ENCODE measurements at regions not wholly inside any gene's neighbourhood (a gene's known extent, or its start where the extent isn't known, plus 50 kb on each side); places are given as distances from the start of the nearest gene placed in this dataset.

DNA sequence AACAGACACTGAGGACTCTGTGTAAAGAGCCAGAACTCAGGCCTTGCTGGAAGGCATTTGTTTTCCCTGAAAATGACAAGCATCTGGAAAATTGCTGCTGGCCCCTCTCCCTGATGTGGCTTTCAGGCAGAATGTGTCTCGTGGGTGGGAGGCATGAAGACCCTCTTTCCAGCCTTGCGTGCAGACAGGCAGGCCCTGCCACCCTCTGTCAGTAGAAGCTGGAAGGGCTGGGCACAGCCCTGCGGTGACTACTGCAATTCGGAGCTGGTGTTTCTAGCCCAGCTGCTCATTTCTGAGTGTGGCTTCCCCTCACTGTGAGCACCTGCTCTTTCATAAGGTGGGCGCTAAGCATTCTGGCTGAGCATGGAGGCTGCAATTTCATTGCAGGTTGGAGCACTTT is 349.9 kb downstream of the PTPRU start:
- DNase-seq (ENCODE audit: insufficient read length, low spot score) (no peak), FAIRE-seq (no peak)
- TF ChIP-seq POU2F2 (IDR thresholded peaks at IDR 0.05; ENCODE audit: low read depth, low read length) (no peak), TAF1 (IDR thresholded peaks at IDR 0.05; ENCODE audit: low read depth, low read length) (no peak), POLR2A (IDR thresholded peaks at IDR 0.05; ENCODE audit: low read depth, low read length) (no peak), SPI1 (IDR thresholded peaks at IDR 0.05; ENCODE audit: low read depth, low read length) (no peak), POLR2AphosphoS5 (IDR thresholded peaks at IDR 0.05; ENCODE audit: low read depth, low read length) (no peak), PAX5 (IDR thresholded peaks at IDR 0.05; ENCODE audit: insufficient read depth, low read length, severe bottlenecking) (no peak)

DNA sequence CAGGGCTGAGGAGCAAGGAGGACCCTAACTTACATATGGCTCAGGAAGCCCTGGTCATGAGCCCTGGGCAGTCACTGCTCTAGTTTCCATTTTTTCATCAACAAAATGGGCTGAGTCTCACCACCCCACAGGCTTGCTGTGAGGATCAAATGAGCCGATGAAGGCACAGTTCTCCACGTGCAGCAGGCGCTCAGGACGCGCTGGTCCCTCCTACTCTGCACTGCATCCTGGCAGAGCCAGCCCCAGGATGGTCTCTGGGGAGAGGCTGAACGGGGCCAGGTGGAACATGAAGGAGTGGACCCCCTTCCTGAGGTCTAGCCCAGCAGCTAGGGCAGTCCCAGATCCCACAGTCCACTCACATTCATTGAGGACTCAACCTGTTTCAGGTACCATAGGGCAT is 349.3 kb downstream of the PTPRU start:
- no peak for TF ChIP-seq SPI1 (IDR thresholded peaks at IDR 0.05; ENCODE audit: low read depth, low read length)
- TF ChIP-seq PAX5 (IDR thresholded peaks at IDR 0.05; ENCODE audit: insufficient read depth, low read length, severe bottlenecking), result no peak
- TF ChIP-seq POU2F2 (IDR thresholded peaks at IDR 0.05; ENCODE audit: low read depth, low read length), result no peak
- no peak for TF ChIP-seq POLR2A (IDR thresholded peaks at IDR 0.05; ENCODE audit: low read depth, low read length)
- TF ChIP-seq TAF1 (IDR thresholded peaks at IDR 0.05; ENCODE audit: low read depth, low read length), result no peak
- no peak for TF ChIP-seq POLR2AphosphoS5 (IDR thresholded peaks at IDR 0.05; ENCODE audit: low read depth, low read length)
- DNase-seq (ENCODE audit: insufficient read length, low spot score) (no peak), FAIRE-seq (no peak)

DNA sequence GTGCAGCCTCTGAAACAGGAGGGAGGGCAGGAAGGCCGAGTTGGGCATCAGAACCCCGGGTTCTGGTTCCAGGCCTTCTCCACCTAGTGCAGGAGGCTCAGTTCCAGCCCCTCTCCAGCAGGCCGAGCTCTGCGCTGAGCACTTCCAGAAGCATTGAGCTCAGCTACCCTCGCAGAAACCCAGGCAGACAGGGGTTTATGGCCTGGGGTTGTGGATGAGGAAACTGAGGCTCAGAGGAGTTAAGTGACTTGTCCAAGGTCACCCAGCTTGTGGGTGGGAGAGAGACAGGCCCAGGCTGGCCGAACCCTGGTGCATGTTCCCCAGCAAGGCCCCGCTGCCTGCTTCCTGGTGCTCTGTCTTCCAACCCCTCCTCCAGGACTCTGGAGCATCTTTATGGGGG is 348.9 kb downstream of the PTPRU start:
- TF ChIP-seq PAX5 (IDR thresholded peaks at IDR 0.05; ENCODE audit: insufficient read depth, low read length, severe bottlenecking) (no peak), POU2F2 (IDR thresholded peaks at IDR 0.05; ENCODE audit: low read depth, low read length) (no peak), POLR2AphosphoS5 (IDR thresholded peaks at IDR 0.05; ENCODE audit: low read depth, low read length) (no peak), SPI1 (IDR thresholded peaks at IDR 0.05; ENCODE audit: low read depth, low read length) (no peak), TAF1 (IDR thresholded peaks at IDR 0.05; ENCODE audit: low read depth, low read length) (no peak), POLR2A (IDR thresholded peaks at IDR 0.05; ENCODE audit: low read depth, low read length) (no peak)
- DNase-seq (ENCODE audit: insufficient read length, low spot score), result no peak
- FAIRE-seq, result no peak

DNA sequence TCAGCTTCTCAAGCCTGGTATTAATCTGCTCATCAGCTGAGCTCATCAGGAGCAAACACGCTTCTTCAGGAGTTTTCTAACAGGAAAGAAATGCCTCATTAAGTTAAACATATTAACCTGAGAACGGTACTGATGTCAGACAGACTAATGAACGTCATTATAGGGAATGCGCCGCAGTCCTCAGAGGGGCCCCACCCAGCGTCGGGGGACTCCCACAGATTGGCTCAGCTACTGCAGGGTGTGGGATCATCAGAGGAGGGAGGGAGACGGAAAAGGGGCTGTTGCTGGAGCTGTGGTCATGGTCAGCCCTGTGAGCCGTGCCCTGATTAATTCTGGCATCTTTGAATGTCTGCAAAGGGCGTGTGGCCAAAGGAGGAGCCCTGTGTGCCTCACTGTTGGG is 348.5 kb downstream of the PTPRU start:
- DNase-seq (ENCODE audit: insufficient read length, low spot score), result no peak
- TF ChIP-seq POU2F2 (IDR thresholded peaks at IDR 0.05; ENCODE audit: low read depth, low read length), result no peak
- no peak for TF ChIP-seq POLR2AphosphoS5 (IDR thresholded peaks at IDR 0.05; ENCODE audit: low read depth, low read length)
- FAIRE-seq, result no peak

DNA sequence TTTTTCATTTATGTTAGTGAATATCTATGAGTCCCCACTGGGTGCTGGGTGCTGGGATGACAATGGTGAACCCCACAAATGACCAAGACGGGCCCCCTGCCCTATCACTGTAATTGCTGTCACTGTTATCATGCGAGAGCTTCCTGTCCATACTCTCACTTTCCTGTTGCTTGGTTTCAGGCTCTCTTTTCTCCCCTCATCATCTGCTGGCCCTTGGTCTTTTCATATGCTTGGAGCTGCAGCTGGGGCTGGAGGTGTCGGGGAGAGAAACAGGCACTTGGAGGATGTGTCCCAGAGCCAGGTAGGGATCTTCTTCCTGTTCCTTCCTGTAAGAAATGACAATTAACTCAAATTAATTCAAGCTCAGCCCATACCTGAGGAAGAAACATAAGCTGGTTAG is 348.0 kb downstream of the PTPRU start:
- TF ChIP-seq TAF1 (IDR thresholded peaks at IDR 0.05; ENCODE audit: low read depth, low read length) (no peak), POLR2AphosphoS5 (IDR thresholded peaks at IDR 0.05; ENCODE audit: low read depth, low read length) (no peak), PAX5 (IDR thresholded peaks at IDR 0.05; ENCODE audit: insufficient read depth, low read length, severe bottlenecking) (no peak), SPI1 (IDR thresholded peaks at IDR 0.05; ENCODE audit: low read depth, low read length) (no peak), POLR2A (IDR thresholded peaks at IDR 0.05; ENCODE audit: low read depth, low read length) (no peak), POU2F2 (IDR thresholded peaks at IDR 0.05; ENCODE audit: low read depth, low read length) (no peak)
- DNase-seq (ENCODE audit: insufficient read length, low spot score) (no peak), FAIRE-seq (no peak)

DNA sequence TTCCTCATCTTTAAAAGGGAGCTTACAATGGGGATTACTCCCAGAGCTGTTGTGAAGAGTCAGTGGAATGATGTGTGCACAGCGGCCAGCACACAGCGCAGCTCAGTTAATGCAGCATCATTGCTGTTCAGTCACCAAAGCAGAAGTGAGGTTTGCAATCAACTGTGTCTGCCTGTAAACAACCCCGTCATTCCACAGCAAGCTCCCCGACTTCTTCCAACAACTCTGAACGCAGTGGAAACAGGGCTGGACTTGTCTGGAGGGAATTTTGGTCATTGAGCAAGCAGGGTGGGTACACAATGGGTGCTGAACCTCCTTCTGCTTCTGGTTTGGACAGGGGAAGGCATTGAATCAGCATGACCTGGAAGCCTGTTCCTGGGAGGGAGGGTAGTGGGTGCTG is 347.4 kb downstream of the PTPRU start:
- FAIRE-seq, result no peak
- no peak for TF ChIP-seq POLR2AphosphoS5 (IDR thresholded peaks at IDR 0.05; ENCODE audit: low read depth, low read length)
- no peak for TF ChIP-seq POU2F2 (IDR thresholded peaks at IDR 0.05; ENCODE audit: low read depth, low read length)
- no peak for TF ChIP-seq SPI1 (IDR thresholded peaks at IDR 0.05; ENCODE audit: low read depth, low read length)
- no peak for TF ChIP-seq POLR2A (IDR thresholded peaks at IDR 0.05; ENCODE audit: low read depth, low read length)
- no peak for TF ChIP-seq TAF1 (IDR thresholded peaks at IDR 0.05; ENCODE audit: low read depth, low read length)
- TF ChIP-seq PAX5 (IDR thresholded peaks at IDR 0.05; ENCODE audit: insufficient read depth, low read length, severe bottlenecking), result no peak
- DNase-seq (ENCODE audit: insufficient read length, low spot score), result no peak

DNA sequence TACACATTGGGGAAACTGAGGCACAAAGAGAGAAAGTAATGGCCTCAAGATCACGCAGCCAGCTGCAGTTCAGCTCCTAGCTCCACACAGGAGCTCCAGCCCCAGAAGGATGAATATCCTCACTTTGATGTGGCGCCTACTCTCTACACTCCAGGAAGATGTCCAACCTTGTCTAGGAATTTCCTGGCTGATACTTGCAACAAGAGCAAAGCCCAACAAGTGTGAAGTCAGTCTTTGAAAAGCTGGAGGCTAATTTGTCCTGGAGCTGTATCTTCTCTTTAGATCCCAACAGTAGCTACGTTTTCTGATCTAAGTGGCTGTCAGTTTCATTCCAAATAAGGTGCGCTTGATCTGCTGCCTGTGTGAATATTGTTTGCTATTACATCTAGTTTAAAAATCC is 344.9 kb downstream of the PTPRU start:
- DNase-seq (ENCODE audit: insufficient read length, low spot score), result no peak
- no peak for FAIRE-seq
- no peak for TF ChIP-seq PAX5 (IDR thresholded peaks at IDR 0.05; ENCODE audit: insufficient read depth, low read length, severe bottlenecking)
- TF ChIP-seq SPI1 (IDR thresholded peaks at IDR 0.05; ENCODE audit: low read depth, low read length), result no peak

DNA sequence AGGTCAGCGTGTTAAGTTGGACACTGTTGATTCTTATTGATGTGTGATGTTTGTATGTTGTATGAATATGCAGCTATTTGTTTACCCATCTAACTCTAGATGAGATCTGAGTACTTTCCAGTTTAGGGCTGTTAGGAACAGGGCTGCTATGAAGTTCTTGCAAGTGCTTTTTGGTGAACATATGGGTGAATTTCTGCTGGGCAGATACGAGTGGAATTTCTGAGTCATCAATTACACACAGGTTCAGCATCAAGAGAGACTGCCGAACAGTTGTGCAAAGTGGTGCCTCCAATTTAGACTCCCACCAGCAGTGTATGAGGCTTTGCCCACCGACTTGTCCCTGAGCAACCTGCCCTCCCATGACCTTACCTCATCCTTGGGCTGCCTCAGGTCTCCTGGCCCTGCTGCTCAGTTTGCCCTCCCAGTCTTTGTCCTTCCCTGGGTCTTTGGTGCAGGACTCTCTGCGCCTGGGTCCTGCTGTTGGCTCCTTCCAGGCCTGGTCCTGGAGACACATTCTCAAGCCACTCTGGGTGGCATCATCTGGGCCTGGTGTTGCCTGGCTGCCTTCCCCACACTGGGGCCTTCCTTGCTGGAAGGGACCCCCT is 343.6 kb downstream of the PTPRU start:
- no peak for TF ChIP-seq POLR2AphosphoS5 (IDR thresholded peaks at IDR 0.05; ENCODE audit: low read depth, low read length)
- no peak for TF ChIP-seq SPI1 (IDR thresholded peaks at IDR 0.05; ENCODE audit: low read depth, low read length)
- no peak for TF ChIP-seq POU2F2 (IDR thresholded peaks at IDR 0.05; ENCODE audit: low read depth, low read length)
- no peak for TF ChIP-seq POLR2A (IDR thresholded peaks at IDR 0.05; ENCODE audit: low read depth, low read length)
- TF ChIP-seq PAX5 (IDR thresholded peaks at IDR 0.05; ENCODE audit: insufficient read depth, low read length, severe bottlenecking), result no peak
- TF ChIP-seq TAF1 (IDR thresholded peaks at IDR 0.05; ENCODE audit: low read depth, low read length), result no peak
- DNase-seq (ENCODE audit: insufficient read length, low spot score) (no peak), FAIRE-seq (no peak)

DNA sequence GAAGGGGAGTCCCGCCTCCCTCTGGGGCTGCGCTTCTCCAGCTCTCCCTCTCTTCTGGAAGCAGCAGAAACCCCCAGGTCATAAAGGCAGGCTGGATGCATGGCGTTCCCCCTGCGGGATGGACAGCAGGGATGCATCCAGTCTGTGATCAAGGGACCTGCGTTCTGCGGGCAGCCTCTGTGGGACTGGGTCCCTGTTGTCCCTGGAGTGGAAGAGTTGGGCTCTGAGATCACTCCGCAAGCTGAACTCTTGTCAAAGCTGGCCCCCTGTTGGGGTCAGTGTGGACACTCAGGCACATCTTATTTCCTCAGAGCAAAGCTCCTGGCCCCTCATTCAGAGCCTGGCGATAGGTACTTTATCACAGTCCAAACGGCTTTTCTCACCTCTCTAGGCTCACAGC is 341.2 kb downstream of the PTPRU start:
- FAIRE-seq (no peak), DNase-seq (ENCODE audit: insufficient read length, low spot score) (no peak)
- no peak for TF ChIP-seq POU2F2 (IDR thresholded peaks at IDR 0.05; ENCODE audit: low read depth, low read length)
- TF ChIP-seq TAF1 (IDR thresholded peaks at IDR 0.05; ENCODE audit: low read depth, low read length), result no peak
- no peak for TF ChIP-seq POLR2AphosphoS5 (IDR thresholded peaks at IDR 0.05; ENCODE audit: low read depth, low read length)
- TF ChIP-seq SPI1 (IDR thresholded peaks at IDR 0.05; ENCODE audit: low read depth, low read length), result no peak
- no peak for TF ChIP-seq POLR2A (IDR thresholded peaks at IDR 0.05; ENCODE audit: low read depth, low read length)
- TF ChIP-seq PAX5 (IDR thresholded peaks at IDR 0.05; ENCODE audit: insufficient read depth, low read length, severe bottlenecking), result no peak

DNA sequence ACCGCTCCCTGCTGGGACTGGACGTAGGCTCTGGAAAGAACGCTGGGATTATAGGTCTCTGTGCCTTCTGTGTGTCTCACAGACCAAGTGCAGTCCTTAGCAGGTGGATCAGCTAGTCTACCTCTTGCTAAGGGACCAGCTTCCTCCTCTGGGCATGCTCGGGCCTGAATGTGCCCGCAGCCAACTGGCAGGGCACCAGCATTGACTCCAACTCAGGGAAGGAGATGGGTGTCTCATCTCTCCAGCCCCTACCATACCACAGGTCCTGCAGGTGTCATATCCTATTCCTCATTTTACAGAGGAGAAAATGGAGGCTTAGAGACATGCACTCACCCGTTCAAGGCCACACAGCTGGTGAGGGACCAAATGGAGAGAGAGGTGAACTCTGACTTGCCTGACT is 340.2 kb downstream of the PTPRU start:
- no peak for TF ChIP-seq POLR2A (IDR thresholded peaks at IDR 0.05; ENCODE audit: low read depth, low read length)
- TF ChIP-seq TAF1 (IDR thresholded peaks at IDR 0.05; ENCODE audit: low read depth, low read length), result no peak
- no peak for TF ChIP-seq SPI1 (IDR thresholded peaks at IDR 0.05; ENCODE audit: low read depth, low read length)
- no peak for TF ChIP-seq POU2F2 (IDR thresholded peaks at IDR 0.05; ENCODE audit: low read depth, low read length)
- TF ChIP-seq PAX5 (IDR thresholded peaks at IDR 0.05; ENCODE audit: insufficient read depth, low read length, severe bottlenecking), result no peak
- no peak for TF ChIP-seq POLR2AphosphoS5 (IDR thresholded peaks at IDR 0.05; ENCODE audit: low read depth, low read length)
- no peak for FAIRE-seq
- no peak for DNase-seq (ENCODE audit: insufficient read length, low spot score)
